NT2/D1 (cell line): ENCODE measurements at regions not wholly inside any gene's neighbourhood (a gene's known extent, or its start where the extent isn't known, plus 50 kb on each side); places are given as distances from the start of the nearest gene placed in this dataset.

Source experiments
- YY1 ChIP-seq: IDR thresholded peaks from 2 replicates; pipeline ENCODE4 v1.6.1; 2011; ENCODE audit not compliant: insufficient read length, insufficient read depth
- ZNF274 ChIP-seq: IDR thresholded peaks from 2 replicates; pipeline ENCODE4 v1.6.1; 2011; ENCODE audit warnings: mild to moderate bottlenecking, low read depth, low read length

DNA sequence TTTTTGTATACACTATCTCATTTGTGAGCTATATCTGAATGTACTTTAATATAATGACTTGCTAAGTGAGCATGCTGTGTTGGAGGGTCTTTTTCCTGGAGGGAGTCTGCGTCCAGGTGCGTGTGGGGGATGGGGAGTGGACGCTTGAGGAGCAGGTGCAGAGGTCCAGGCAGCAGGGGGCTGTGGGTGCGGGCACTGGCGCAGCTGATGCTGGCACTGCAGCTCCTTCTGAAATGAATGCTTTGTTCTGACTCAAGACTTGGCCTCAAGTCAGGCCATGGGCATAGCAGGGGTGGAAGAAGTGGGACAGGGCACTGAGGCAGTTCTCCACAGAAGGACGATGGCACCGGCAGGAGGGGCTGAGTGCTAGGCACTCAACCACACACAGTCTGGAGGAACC, 165.7 kb upstream of the IRX1 start:
- TF ChIP-seq YY1 (no peak), ZNF274 (no peak)
